Mammary epithelial cell (primary cell): ENCODE measurements at regions not wholly inside any gene's neighbourhood (a gene's known extent, or its start where the extent isn't known, plus 50 kb on each side); places are given as distances from the start of the nearest gene placed in this dataset.

ENCODE experiments used
- EZH2 ChIP-seq: IDR thresholded peaks from 2 replicates; pipeline ENCODE4 v1.6.1; 2012; ENCODE audit warnings: low read length, inconsistent platforms, borderline replicate concordance
- TF ChIP-seq, protein P1 (sequence below), 2 donors: IDR thresholded peaks in 1 of 2; conservative IDR thresholded peaks in 1 of 2; 2 replicates each; pipeline ENCODE4 v1.5.1; 2011 to 2012; ENCODE audit warnings: inconsistent platforms in 2 of 2, low read length in 2 of 2, mild to moderate bottlenecking in 2 of 2, control low read depth in 1 of 2, low read depth in 1 of 2; ENCODE audit not compliant: insufficient read depth in 1 of 2; ENCODE audit errors: extremely low read depth in 1 of 2

DNA sequence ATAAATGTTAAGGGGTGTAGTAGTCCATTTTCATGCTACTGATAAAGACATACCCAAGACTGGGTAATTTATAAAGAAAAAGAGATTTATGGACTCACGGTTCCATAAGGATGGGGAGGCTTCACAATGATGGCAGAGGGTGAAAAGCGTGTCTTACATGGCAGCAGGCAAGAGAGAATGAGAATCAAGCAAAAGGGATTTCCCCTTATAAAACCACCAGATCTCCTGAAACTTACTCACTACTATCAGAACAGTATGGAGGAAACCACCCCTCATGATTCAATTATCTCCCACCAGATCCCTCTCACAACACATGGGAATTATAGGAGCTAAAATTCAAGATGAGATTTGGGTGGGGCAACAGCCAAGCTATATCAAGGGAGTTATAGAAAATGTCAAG is 329.2 kb downstream of the DTHD1 start:
- TF ChIP-seq, protein P1, sequence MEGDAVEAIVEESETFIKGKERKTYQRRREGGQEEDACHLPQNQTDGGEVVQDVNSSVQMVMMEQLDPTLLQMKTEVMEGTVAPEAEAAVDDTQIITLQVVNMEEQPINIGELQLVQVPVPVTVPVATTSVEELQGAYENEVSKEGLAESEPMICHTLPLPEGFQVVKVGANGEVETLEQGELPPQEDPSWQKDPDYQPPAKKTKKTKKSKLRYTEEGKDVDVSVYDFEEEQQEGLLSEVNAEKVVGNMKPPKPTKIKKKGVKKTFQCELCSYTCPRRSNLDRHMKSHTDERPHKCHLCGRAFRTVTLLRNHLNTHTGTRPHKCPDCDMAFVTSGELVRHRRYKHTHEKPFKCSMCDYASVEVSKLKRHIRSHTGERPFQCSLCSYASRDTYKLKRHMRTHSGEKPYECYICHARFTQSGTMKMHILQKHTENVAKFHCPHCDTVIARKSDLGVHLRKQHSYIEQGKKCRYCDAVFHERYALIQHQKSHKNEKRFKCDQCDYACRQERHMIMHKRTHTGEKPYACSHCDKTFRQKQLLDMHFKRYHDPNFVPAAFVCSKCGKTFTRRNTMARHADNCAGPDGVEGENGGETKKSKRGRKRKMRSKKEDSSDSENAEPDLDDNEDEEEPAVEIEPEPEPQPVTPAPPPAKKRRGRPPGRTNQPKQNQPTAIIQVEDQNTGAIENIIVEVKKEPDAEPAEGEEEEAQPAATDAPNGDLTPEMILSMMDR (conservative IDR thresholded peaks at IDR 0.05 in 1 of 2, IDR thresholded peaks at IDR 0.05 in 1 of 2; ENCODE audit: extremely low read depth in 1 of 2, insufficient read depth in 1 of 2, low read depth in 1 of 2, low read length in 2 of 2), result no peak
- no peak for TF ChIP-seq EZH2
